ENCODE measurements at regions not wholly inside any gene's neighbourhood (a gene's known extent, or its start where the extent isn't known, plus 50 kb on each side); places are given as distances from the start of the nearest gene placed in this dataset.

DNA sequence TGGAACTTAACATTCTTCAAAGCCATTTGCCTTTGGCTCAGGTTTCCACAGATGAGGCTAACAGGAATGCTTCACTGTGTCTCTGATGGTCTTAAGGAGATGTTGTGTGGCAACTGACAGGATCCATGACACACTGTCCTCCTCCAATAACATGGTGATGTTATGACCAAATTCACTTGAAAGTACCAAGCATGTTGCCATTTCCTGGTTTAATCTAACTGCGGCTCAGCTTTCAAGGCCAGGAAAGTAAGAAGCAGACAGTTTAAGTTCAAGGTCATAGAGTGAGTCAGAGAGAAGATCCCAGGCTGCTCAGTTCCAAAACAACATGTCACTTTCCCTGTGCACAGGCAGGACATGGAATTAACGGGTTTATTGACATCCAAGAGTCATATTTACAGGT lies 513.6 kb downstream of the STK39 start (continued):
- no peak for TF ChIP-seq HDAC6 (IDR thresholded peaks at IDR 0.05; ENCODE audit: low read depth, low read length)
